GOT3 (cell line): ENCODE measurements at regions not wholly inside any gene's neighbourhood (a gene's known extent, or its start where the extent isn't known, plus 50 kb on each side); places are given as distances from the start of the nearest gene placed in this dataset.

ENCODE experiments used
- DNase-seq: peaks from one replicate; lab custom pipeline; 2025; ENCODE audit warnings: mixed read lengths; lab: John Stamatoyannopoulos, UW

DNA sequence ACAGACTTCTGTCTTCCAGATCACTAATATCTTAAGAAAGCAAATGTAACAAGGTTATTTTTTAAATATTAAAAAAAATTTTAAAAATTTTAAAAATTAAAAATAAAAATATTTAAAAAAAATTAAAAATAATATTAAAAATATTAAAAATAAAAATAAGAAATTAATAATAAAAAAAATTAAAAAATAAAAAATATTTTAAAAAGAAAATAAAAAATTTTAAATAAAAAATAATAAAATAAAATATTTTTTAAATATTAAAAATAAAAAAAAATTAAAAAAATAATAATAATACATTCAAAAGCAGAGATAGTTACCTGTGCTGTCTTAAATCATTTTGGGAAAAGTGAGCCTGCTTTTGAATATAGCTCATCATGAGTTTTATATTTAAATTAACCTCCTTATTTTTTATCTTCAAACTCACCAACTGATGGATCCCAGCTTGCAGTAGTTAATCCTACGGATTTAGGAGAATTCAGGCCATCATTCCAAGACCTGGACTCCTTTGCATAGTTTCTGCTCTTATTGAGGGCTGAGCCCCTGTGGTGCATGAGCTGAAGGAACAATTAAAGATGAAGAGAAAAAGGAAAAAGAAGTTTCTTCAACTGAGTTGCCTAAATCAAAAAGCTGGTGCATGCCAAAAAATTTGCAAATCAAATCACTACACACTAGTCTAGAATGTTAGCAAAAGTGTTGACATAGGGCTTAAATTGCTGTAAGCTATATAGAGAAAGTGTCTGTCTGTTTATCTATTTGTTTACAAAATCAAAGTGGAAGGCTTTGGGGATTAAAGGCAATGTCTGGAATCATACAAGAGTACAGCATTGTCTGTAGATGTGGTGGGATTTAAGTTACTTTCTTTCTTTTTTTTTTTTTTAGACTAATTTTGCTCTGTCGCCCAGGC, 50.5 kb upstream of the ZNF438 start:
- DNase-seq: no peak

DNA sequence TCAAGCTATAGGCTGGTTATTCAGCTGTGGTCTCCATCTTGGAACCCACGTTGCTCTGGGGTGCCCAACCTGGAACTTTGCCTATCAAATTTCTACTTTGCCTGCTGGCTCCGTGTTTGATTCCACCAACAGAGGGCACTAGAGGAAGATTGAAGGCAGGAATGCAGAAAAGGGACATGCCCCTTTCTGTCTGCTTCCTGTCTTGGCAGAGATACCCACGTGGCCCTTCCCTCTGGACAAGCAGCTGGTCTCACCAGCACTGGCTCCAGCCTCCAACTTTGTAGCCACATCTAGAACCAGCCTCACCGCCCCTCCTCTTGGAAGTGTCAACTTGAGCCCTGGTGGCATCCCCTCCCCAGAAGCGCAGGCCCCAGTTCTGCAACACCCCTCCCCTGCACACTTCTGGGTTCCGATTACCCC, 52.1 kb upstream of the ZNF438 start:
- DNase-seq: no peak

GRCh38 chr10:31087011-31087410, 55.3 kb upstream of the ZNF438 start:
- no peak for DNase-seq

- DNase-seq: no peak
Measured at GRCh38 chr10:31087851-31088250, 56.2 kb upstream of the ZNF438 start.

DNA sequence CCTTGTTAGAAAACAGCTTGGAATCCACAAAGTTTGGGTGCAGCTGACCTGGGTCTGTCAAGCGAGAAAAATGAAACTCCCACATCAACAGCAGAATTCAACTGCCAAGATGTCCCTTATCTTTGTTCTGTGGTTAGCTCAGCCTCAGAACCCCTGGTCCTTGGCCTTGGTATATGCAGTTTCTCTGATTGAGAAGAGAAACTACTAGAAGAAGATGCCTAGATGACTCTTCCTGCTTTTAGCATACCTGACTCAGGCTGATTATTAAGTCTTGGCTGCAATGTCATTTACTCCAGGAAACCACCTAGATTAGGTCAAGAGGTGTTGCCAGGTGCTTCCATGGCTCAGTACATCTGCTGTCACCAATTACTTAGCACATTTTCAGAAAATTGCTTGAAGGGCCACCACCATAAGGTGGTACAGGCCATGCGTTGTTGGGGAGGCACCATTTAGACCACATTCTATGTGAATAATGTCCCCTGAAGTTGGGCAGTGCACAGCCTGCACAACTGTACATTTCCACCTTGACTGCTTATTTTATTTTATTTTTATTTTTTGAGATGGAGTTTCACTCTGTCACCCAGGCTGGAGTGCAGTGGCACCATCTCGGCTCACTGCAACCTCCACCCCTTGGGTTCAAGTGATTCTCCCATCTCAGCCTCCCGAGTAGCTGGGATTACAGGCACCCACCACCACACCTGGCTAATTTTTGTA, 59.4 kb upstream of the ZNF438 start:
- DNase-seq: no peak

DNA sequence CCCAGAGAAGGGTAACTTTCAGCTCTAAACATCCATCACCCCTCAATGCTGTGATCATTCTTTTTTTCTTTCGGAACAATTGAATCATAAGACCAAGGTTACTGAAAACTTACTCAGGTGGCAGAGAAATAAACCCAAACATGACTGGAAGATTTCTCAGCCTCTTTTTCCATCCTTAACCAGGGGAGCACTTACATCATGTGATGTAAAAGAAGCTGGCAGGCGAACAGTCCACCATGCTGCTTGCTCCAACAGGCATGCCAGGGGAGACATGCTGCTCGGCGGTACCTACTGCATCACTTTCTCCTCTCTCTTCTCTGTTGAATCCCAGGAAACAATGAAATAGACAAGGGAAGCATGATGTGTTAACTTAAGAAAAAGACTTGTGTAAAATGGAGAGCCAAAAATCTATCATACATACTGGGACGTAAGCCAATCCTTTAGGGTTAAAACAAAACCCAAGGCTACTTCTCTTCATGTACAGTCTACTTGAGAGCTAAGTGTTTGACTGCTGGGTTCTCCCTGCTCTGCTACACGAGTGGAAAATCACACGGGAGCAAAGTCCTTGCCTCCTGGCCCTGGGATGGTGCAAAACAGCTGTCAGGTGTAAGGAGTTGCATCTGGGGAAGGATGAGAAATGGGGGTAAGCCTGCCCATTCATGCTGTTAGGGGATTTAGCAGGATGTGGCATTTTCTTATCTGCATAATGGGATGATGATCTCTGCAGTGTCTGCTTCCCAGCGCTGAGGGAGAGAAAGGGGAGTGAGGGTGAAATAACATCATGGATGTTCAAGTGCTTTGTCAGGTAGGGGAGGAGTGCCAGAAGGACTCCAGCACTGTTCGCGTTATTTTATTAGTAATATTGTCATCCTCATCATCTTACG, 64.3 kb upstream of the ZNF438 start:
- DNase-seq: no peak

DNA sequence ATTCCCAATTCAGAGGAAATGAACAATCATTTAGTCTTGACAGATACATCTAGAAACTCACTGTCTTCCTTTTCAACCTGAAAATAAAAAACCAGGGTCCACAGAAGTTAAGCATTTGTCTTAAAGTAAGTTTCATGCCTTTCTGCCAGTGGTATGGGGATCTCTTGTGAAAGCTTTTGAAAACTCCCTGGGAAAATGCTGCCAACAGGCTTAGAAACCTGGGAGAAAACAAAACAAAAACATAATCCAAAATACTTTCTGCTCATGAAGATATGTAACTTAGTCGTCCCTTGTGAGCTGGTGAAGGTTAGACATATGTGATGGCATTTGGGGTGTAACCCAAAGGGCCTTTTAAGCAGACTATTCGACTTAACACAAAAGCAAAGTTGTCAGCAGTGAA, 66.4 kb upstream of the ZNF438 start:
- DNase-seq: no peak

DNA sequence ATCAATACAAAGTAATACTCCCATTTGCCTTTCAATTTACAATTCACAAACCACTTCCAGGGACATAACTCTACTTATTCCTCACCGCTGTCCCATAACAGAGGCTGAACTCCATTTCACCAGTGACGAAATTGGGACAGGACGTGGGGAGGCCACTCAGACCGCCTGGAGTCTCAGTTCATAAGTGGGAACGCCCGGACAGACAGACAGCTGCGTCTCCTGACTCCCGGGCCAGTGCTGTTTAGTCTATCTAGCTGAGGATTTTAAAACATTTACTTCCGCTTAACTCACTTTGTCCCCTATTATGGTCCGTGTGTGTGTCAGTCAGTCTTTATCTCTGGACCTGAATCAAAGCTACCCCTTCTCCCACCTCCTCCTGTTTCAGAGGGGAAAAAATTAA, 67.4 kb upstream of the ZNF438 start:
- DNase-seq: no peak

GRCh38 chr10:31099664-31100063, 68.0 kb upstream of the ZNF438 start:
- DNase-seq: no peak

DNA sequence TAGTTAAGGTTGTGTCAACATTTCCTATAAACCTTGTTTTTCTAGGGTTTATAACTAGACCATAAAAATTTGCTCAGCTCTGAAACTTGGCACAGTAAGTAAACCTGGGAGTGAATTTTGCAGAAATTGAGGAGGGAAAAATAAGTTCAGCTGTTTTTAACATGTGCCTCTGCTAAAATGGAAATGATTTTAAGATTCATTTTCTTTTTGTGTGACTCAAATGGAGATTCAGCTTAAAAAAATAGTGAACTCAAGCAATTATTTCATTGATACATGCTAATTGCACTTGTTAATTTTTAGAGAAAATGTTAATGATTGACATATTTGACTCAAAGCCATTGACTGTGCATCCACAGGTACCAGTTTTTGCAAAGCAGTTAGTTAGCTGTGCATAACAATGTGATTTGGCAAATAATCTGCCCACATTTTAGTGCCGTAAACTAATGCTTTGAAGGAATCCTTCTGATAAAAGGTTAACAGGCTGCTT, 68.5 kb upstream of the ZNF438 start:
- DNase-seq: no peak

- no peak for DNase-seq
Measured at GRCh38 chr10:31100662-31101061, 69.0 kb upstream of the ZNF438 start.

DNA sequence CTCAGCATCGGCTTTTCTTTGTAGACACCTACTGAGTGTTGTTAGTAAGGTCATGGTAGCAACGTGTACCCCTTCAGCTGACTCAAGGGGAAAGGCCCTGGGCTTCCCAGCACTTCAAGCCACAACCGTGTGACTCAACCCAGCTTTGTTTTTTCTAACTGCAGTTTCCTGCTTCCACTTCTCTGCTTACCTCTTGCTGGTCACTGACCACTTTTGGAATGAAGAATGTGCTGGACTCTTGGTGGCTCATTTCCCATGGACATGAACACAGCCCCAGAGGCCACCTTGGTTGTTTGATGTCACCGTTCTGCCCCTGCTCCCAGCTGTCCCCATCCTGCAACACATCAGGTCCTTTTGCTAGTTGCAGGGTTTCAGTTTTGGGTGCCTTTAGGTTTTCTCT, 69.5 kb upstream of the ZNF438 start:
- DNase-seq: no peak

GRCh38 chr10:31102421-31102820, 70.8 kb upstream of the ZNF438 start:
- DNase-seq: no peak

DNA sequence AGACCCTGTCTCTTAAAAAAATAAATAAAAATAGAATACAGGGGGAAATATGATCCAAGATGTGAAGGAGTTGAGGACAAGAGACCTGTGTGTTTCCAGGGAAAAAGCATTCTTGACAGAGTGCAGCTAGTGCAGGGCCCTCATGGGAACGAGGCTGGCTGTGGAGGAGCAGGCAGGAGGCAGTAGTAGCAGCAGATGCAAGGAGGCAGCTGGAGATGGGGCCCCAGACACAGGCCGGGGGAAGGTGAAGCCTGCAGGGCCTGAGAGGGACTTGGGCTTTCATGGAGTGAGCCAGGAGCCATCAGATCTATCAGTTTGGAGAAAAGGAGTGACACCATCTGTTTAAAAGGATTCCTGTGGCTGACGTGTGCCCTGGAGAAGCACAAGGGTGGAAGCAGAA, 71.4 kb upstream of the ZNF438 start:
- DNase-seq: no peak

GRCh38 chr10:31112961-31113360, 81.3 kb upstream of the ZNF438 start:
- no peak for DNase-seq

DNA sequence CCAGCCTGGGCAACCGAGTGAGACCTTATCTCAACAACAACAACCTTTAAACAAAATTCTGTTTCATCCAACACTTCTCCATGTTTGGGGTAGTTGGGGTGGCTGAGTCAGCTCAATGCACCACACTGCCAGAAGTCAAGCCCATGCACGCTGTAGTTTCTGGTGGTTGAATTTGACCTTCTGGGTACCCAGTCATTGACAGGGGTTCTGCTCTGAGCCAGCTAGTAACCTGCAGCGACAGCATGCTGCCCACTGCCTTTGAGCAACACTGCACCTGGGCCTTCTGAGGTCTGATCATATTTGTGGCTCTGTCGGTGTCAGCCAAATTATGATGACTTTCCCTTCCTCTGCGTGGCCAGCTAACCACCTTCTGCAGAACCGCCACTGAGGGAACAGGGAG, 84.6 kb upstream of the ZNF438 start:
- no peak for DNase-seq

DNA sequence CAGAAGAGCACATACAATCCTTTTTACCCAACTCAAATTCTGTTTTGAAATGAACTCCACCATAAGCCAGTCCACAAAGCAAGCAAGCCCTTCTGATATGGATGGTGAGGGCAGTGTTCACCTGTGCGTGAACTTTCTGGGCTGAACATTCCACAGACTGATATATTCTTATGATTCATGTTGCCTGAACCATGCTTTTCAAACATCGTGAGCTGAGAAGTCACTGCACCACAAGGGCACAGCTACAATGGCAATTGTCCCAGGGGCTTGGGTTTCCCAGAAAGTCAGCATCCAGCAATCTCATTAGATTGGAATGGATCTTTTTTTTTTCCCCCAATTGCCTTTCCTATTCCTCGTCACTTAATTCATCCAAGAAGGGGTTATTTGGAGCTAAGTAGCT, 86.9 kb upstream of the ZNF438 start:
- DNase-seq: no peak

- DNase-seq: no peak
Measured at GRCh38 chr10:31120392-31120791, 88.7 kb upstream of the ZNF438 start.

DNA sequence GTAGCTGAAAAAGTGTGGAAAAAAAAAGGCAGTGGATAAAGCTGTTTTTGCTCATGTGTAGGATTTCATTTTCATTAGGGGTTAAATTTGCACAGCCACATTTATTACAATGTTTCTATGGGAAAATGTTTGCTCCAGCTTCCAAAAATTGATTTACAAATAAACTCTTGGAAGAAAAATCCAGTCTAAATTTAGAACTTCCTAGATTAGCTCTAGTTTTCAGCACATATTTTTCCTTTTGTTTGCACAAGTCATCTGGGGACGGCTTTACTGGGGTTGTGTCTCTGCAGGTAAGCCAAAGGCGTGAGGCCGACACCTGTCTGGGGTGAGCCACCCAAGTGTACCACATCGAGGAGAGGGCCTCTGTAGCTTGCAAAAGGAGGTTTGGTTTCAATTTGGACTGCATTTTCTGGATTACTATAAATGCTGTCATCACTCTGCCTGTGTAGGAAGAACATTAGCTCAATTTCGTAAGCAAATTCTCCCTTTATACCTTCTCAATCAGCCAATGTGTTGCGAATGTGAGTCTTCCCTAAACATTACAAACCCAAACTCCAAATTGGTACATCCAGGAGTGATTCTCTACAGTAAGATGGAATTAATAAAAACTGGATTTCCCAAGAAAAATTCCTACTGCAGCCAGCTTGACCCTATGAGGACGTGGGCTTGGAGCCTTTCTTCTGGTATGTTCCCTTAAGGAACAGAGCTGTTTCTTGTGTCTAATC, 89.5 kb upstream of the ZNF438 start:
- DNase-seq: no peak

GRCh38 chr10:31121757-31122577, 90.3 kb upstream of the ZNF438 start:
- no peak for DNase-seq

GRCh38 chr10:31123946-31124345, 92.3 kb upstream of the ZNF438 start:
- no peak for DNase-seq
